IPS-20b (cell line): ENCODE measurements at regions not wholly inside any gene's neighbourhood (a gene's known extent, or its start where the extent isn't known, plus 50 kb on each side); places are given as distances from the start of the nearest gene placed in this dataset.
"Not testable (repeated sequence)": the region's sequence is repeated elsewhere in the genome, so short reads cannot be mapped to it uniquely, and the experiment has no call there.

ENCODE experiments used
- H3K27ac ChIP-seq: one replicate; pipeline ENCODE4 v1.5.1; 2013; ENCODE audit warnings: low read length
- H3K27me3 ChIP-seq: 2 replicates; pipeline ENCODE4 v1.6.1; 2013; ENCODE audit warnings: mild to moderate bottlenecking, low read length, inconsistent platforms; ENCODE audit not compliant: insufficient read depth
- H3K36me3 ChIP-seq: 2 replicates; pipeline ENCODE4 v1.6.1; 2013; ENCODE audit warnings: low read depth, mild to moderate bottlenecking, inconsistent platforms, low read length, moderate library complexity; ENCODE audit not compliant: insufficient read depth
- H3K4me1 ChIP-seq: 2 replicates; pipeline ENCODE4 v1.6.1; 2013; ENCODE audit warnings: mild to moderate bottlenecking, control low read depth, inconsistent platforms, low read length, moderate library complexity; ENCODE audit not compliant: insufficient read depth
- H3K4me3 ChIP-seq: 2 replicates; pipeline ENCODE4 v1.5.1; 2013; ENCODE audit warnings: mild to moderate bottlenecking, low read length, inconsistent platforms
- H3K9ac ChIP-seq: 2 replicates; pipeline ENCODE4 v1.6.1; 2013; ENCODE audit warnings: low read depth, mild to moderate bottlenecking, inconsistent platforms, low read length, moderate library complexity
- H3K9me3 ChIP-seq: 2 replicates; pipeline ENCODE4 v1.6.1; 2013; ENCODE audit warnings: mild to moderate bottlenecking, low read depth, low read length, inconsistent platforms; ENCODE audit not compliant: insufficient read depth

DNA sequence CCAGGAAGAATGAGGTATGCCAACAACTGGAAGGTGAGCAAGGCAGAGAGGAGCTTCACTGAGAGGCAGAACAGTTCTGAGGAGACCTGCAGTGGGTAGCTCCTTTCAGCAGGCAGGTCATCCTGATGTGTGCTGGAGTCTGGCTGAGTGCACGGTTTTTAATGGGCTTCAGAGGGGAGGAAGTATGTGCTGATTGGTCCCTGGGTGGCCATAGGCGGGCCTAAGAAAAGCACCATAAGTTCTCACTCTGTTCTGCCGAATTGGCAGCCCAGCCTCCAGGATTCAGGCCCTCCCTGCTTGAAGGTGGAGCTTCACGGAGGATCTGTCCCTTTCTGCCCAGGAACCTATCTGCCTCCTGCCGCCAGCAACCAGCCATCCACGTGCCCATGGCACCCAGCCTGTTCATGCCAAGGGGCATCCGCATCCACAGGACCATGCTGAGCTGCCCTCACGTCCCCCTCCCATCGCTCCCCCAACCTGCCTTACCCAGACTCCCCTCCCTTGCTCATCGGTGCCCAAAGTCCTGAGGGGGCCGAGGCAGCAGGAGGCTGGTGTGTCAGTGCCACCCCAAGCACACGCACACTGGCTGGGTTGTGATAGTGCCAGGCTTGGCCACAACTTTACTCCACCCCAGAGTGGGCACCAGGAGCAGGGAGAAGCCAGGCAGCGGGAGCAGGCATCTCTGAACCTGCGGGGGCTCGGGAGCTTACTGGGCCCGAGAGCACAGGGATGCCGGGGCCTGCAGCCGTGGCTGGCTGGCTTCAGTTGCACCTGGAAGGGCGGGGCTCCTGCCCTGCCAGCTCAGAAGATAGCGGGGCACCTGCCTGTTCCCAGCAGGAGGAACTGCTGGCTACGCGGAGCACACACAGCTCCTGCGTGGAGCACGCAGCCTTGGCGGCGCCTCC, 608.4 kb upstream of the FOXG1 start:
- Histone ChIP-seq H3K4me3 (no peak overlapping the region), H3K4me1 (no peaks in the 10 kb centered on the region), H3K36me3 (no peaks in the 10 kb centered on the region), H3K27me3 (no peaks in the 10 kb centered on the region), H3K27ac (no peak overlapping the region), H3K9me3 (no peaks in the 10 kb centered on the region), H3K9ac (no peak overlapping the region)

DNA sequence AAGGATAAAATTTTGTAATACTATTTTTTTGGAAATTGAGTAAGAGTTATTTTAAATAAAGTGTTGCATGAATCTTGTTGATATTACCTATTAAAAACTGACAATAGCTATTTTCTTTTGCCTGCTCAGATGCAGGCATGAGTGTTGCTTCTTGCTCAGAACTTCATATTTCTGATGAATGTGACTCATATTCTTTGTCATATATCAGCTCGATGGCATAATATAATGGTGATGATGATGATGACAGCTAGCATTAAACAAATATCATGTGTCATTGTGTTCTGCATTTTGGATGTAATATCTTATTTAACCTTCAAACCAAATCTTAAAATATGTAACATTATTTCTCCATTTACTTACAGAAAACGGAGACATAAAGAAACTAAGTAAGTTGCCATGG, 605.5 kb upstream of the FOXG1 start:
- Histone ChIP-seq H3K9me3 (no peaks in the 10 kb centered on the region), H3K4me1 (no peaks in the 10 kb centered on the region), H3K27ac (no peak overlapping the region), H3K36me3 (no peaks in the 10 kb centered on the region), H3K9ac (no peak overlapping the region), H3K4me3 (no peak overlapping the region), H3K27me3 (no peaks in the 10 kb centered on the region)

DNA sequence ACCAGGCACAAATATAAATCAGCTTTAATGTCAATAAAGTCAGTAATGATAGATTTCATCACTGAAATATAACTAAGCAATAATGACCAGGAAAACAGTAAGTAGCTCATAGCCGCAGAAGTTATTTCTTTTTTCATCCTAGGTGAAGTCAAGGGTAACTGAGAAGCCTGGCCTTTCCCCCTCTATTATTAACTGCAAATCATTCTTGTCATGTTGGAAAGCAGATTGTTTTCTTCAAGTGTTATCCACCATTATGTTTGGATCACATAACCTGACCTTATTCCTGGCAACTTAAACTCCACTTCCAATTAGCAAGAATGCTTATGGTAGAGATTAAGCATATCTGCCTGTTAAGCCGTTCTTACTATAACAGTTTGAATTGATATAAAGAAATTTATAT, 603.4 kb upstream of the FOXG1 start:
- H3K4me3 ChIP-seq: no peak overlapping the region
- no peak overlapping the region for H3K27ac ChIP-seq
- H3K36me3 ChIP-seq: no peaks in the 10 kb centered on the region
- H3K4me1 ChIP-seq: no peaks in the 10 kb centered on the region
- no peak overlapping the region for H3K9ac ChIP-seq
- no peaks in the 10 kb centered on the region for H3K9me3 ChIP-seq
- no peaks in the 10 kb centered on the region for H3K27me3 ChIP-seq

DNA sequence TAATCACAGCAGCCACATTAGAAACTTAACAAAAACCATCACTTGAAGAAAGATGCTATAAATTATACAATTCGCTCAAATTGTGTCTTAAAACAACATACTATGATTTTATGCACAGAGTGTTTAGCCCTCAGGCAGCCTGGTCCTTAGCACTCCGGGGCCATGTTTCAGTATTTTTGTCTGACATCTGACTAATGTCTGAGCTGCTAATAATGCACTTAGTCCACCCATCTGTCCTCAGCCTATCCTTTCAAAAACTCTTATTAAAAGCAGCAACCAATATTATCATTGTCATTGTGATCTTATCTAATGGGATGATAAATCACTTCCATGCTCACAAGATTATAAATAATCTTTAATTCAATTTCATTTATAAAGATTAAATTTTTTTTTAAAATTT, 602.7 kb upstream of the FOXG1 start:
- Histone ChIP-seq H3K27ac (no peak overlapping the region), H3K4me1 (no peaks in the 10 kb centered on the region), H3K9ac (no peak overlapping the region), H3K36me3 (no peaks in the 10 kb centered on the region), H3K27me3 (no peaks in the 10 kb centered on the region), H3K9me3 (no peaks in the 10 kb centered on the region), H3K4me3 (no peak overlapping the region)

DNA sequence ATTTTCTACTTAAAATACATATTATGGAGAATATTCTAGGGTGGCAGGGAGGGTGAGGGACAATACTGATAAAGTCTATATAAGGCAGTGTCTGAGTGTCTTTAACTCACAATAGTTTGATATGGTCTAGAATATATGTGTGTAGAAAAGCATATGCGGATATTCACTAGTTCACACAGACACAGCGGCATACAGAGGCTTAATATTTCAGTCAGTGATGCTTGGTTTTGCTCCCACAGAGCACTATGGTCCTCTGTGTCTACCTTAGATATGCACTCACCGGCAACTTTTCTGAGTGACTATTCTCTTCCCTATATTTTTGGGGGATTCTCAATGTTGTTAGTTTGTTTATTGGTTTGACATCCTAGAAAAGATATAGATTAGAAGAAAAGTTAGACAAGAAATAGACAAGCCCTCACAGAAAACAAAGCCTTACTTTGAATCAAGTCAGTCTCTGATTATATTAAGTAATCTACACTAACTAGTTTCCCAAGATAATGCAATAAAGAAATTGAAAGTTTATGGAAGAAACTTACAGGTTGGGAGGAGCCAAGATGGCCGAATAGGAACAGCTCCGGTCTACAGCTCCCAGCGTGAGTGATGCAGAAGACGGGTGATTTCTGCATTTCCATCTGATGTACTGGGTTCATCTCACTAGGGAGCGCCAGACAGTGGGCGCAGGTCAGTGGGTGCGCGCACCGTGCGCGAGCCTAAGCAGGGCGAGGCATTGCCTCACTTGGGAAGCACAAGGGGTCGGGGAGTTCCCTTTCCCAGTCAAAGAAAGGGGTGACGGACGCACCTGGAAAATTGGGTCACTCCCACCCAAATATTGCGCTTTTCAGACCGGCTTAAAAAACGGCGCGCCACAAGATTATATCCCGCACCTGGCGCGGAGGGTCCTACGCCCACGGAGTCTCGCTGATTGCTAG, 578.4 kb upstream of the FOXG1 start:
- not testable (repeated sequence) for H3K4me1 ChIP-seq, H3K36me3 ChIP-seq, H3K9ac ChIP-seq, H3K27ac ChIP-seq, H3K27me3 ChIP-seq
- peaks cover 14% of the 10 kb centered on the region for H3K9me3 ChIP-seq
- peak overlapping the region; percentile 50; the same call in 1 of the 2 replicates for H3K4me3 ChIP-seq

DNA sequence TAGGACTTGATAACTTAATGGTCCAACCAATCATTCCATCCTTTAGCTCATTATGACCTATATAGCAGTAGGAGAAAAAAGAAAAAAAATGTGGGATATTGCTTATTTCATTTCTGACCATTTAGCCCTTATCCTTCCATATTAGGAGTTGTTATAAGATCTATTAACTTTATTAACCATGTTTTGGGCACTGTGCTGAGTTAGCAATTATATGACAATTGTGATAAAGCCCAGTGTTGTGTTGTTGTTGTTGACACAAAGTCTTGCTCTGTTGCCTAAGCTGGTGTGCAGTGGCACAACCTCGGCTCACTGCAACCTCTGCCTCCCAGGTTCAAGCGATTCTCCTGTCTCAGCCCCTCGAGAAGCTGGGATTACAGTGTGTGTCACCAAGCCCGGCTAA, 569.7 kb upstream of the FOXG1 start:
- Histone ChIP-seq H3K36me3 (no peaks in the 10 kb centered on the region), H3K9me3 (no peaks in the 10 kb centered on the region), H3K4me1 (no peaks in the 10 kb centered on the region), H3K27me3 (no peaks in the 10 kb centered on the region), H3K27ac (no peak overlapping the region), H3K9ac (no peak overlapping the region), H3K4me3 (no peak overlapping the region)

DNA sequence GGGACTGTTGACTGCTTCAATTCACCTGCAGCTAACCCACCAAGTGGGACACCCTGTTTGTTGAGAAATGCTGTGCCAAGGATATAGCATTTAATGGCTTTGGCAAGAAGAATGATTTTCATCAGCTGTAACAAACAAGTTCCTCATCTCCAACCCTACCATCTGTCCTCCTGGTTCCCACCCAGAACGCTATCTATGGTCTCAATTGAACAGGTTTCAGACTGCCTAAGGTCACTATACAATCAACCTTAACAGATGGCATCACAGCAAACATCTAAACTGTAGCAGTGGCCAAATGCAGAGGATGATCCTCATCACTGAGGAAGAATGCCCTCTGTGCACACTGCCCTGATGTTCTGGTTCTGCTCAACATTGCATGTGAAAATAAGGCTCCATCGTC, 546.2 kb upstream of the FOXG1 start:
- H3K9ac ChIP-seq: no peak overlapping the region
- no peaks in the 10 kb centered on the region for H3K9me3 ChIP-seq
- H3K27ac ChIP-seq: no peak overlapping the region
- no peaks in the 10 kb centered on the region for H3K27me3 ChIP-seq
- H3K36me3 ChIP-seq: no peaks in the 10 kb centered on the region
- no peak overlapping the region for H3K4me3 ChIP-seq
- no peaks in the 10 kb centered on the region for H3K4me1 ChIP-seq

DNA sequence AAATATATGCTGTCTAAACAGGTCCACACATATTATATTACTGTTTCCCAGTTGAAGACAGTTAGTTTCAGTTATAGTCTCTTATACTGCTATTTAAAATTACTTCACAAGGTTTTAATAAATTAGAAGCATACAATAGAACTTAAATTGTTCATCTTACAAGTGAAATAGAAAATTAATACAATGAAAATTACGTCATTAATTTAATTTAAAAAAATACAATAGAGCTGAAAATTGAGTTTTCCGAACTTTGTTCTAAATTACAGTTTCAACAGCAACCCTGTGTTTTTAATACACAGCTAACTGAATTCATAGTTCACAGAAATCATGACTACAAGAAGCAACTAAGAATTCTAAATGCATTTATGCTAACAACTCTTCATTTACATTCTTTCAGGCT, 525.7 kb upstream of the FOXG1 start:
- Histone ChIP-seq H3K27ac (no peak overlapping the region), H3K27me3 (no peaks in the 10 kb centered on the region), H3K36me3 (no peaks in the 10 kb centered on the region), H3K9ac (no peak overlapping the region), H3K9me3 (no peaks in the 10 kb centered on the region; the same call in 1 of the 2 replicates), H3K4me1 (no peaks in the 10 kb centered on the region), H3K4me3 (no peak overlapping the region)

DNA sequence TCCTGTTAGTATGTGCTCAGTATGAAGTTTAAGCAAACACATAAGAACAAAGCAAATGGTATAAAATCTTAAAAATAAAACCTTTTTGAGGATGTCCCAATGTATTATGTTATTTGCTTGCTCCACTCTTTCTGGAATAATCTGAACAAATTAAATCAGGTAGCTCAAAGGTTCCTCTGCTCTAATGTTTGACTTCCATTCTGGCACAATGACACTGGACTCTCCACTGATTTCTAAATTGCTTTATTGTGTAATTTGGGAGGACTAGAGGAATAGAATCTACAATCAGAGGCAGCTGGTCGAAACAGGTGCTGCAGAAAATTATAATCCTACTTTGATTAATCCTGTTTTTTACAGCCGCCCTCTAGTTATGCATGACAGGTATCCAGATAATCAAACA, 523.7 kb upstream of the FOXG1 start:
- H3K27ac ChIP-seq: no peak overlapping the region
- no peaks in the 10 kb centered on the region for H3K27me3 ChIP-seq
- no peak overlapping the region for H3K9ac ChIP-seq
- no peaks in the 10 kb centered on the region; the same call in 1 of the 2 replicates for H3K9me3 ChIP-seq
- no peak overlapping the region for H3K4me3 ChIP-seq
- no peaks in the 10 kb centered on the region for H3K4me1 ChIP-seq
- H3K36me3 ChIP-seq: no peaks in the 10 kb centered on the region

DNA sequence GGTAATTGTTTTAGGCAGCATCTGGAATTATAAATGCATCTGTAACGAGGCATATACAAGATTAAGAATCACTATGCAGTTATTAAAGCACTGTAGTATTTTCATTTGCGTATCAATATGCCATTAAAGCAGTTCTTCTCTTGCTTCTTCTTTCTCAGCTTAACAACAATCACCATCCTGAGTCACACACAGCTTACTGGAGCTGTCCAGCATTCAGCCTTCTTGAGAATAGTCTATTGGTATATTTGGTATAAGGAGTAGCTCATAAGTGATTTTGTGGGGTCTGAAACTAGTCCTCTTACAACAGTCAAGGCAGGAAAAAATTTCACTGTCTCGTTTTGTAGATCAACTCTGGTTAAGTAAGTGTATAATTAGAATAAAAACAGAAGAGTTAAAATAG, 523.0 kb upstream of the FOXG1 start:
- no peak overlapping the region for H3K4me3 ChIP-seq
- H3K27ac ChIP-seq: no peak overlapping the region
- H3K9ac ChIP-seq: no peak overlapping the region
- H3K9me3 ChIP-seq: peaks cover 5% of the 10 kb centered on the region
- H3K27me3 ChIP-seq: no peaks in the 10 kb centered on the region
- no peaks in the 10 kb centered on the region for H3K4me1 ChIP-seq
- H3K36me3 ChIP-seq: no peaks in the 10 kb centered on the region

DNA sequence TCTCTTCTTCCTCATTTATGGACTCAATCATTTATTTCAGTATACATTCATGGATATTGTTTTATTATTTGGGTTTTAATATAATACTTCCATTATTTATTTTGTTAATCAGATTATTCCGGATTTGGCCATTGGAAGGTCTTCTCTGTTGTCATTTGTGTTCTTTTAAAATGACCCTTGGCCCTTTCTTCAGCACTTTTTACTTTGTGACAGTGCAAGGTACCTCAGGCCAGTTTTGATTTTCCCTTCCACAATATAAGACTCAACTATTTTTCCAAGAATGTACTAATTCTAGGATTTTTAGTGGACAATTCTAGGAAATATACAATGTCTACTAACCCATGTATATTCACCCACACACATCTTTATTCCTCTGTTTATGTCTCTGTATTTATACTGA, 521.4 kb upstream of the FOXG1 start:
- H3K27ac ChIP-seq: no peak overlapping the region
- peaks cover 14% of the 10 kb centered on the region for H3K9me3 ChIP-seq
- H3K27me3 ChIP-seq: no peaks in the 10 kb centered on the region
- no peak overlapping the region for H3K9ac ChIP-seq
- no peaks in the 10 kb centered on the region for H3K36me3 ChIP-seq
- H3K4me1 ChIP-seq: no peaks in the 10 kb centered on the region
- no peak overlapping the region for H3K4me3 ChIP-seq

DNA sequence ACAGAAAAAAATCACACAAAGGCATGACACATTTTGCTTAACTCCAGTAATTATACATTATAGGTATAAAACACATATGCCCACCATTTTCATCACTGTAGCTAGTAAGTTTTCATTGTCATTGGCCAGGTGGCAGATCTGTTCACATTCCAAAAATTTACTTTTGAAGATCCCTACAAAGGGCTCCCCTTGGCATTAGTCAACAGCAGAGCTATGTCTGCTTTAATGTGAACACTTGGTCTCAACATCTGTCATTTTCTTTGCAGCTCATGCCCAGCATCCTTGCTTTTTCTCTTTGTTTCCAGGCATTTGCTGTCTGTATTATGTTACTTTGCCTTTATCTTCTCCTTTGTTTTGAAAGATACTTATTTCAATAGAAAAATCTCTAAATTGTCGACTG, 519.1 kb upstream of the FOXG1 start:
- Histone ChIP-seq H3K9ac (no peak overlapping the region), H3K27me3 (no peaks in the 10 kb centered on the region), H3K4me1 (no peaks in the 10 kb centered on the region), H3K27ac (no peak overlapping the region), H3K4me3 (no peak overlapping the region), H3K36me3 (no peaks in the 10 kb centered on the region), H3K9me3 (peaks cover 14% of the 10 kb centered on the region)
